ENCODE measurements at regions not wholly inside any gene's neighbourhood (a gene's known extent, or its start where the extent isn't known, plus 50 kb on each side); places are given as distances from the start of the nearest gene placed in this dataset.

- no peak for TF ChIP-seq CTCF (IDR thresholded peaks at IDR 0.05)
- TF ChIP-seq EZH2 (IDR thresholded peaks at IDR 0.05) = no peak
- no peak for TF ChIP-seq EZH2phosphoT487 (IDR thresholded peaks at IDR 0.05)
These were observed 383.4 kb upstream of the SLITRK5 start for GRCh38 chr13:87287721-87288120.

Measured in neural progenitor cell (in vitro differentiated cells).